Spleen (tissue), 7 donors: ENCODE measurements at regions not wholly inside any gene's neighbourhood (a gene's known extent, or its start where the extent isn't known, plus 50 kb on each side); places are given as distances from the start of the nearest gene placed in this dataset.

Experiments used
- CTCF ChIP-seq, 11 experiments: fragments of 200-600 bp in 7 of 11; fragments of 450-650 bp in 4 of 11; sonication (generic) in 4 of 11; IDR thresholded peaks in 8 of 11; conservative IDR thresholded peaks in 3 of 11; 1 replicate in 7 of 11; 2 replicates in 4 of 11; pipeline versions ENCODE4 v1.4.0 to v1.8.0; 2016 to 2021; ENCODE audit warnings: antibody characterized with exemption in 11 of 11, inconsistent platforms in 4 of 11, mild to moderate bottlenecking in 1 of 11
- POLR2AphosphoS5 ChIP-seq, 3 donors: sonication (generic); formaldehyde crosslinking; IDR thresholded peaks; one replicate each; pipeline ENCODE4 v1.5.1; 2017; ENCODE audit warnings: antibody characterized with exemption in 3 of 3
- donor health status: DM: no; HTN: no; CAD: no; lungs with moderate emphysema.
- donor health status: DM: no; HTN: no; CAD: no.
- donor health status: DM: no; HTN: no; CAD: no.

GRCh38 chr7:13117592-13117991 is 430.2 kb downstream of the ARL4A start:
- TF ChIP-seq CTCF (IDR thresholded peaks at IDR 0.05 in 8 of 11, conservative IDR thresholded peaks at IDR 0.05 in 3 of 11) (no peak), POLR2AphosphoS5 (IDR thresholded peaks at IDR 0.05) (no peak)
